OCI-LY1 (cell line): ENCODE measurements at regions not wholly inside any gene's neighbourhood (a gene's known extent, or its start where the extent isn't known, plus 50 kb on each side); places are given as distances from the start of the nearest gene placed in this dataset.

Source experiments
- H2AFZ ChIP-seq: fragments of 200-600 bp; sonication (generic), shearing (Covaris generic); 2 replicates; pipeline ENCODE4 v1.6.0; 2014; ENCODE audit warnings: antibody characterized with exemption, mild to moderate bottlenecking, low read length
- H3F3A ChIP-seq: fragments of 200-600 bp; sonication (generic), shearing (Covaris generic); 2 replicates; pipeline ENCODE4 v1.6.0; 2014; ENCODE audit warnings: mild to moderate bottlenecking, antibody characterized with exemption, low read length, moderate library complexity; ENCODE audit not compliant: insufficient read depth
- H3K27ac ChIP-seq: fragments of 200-600 bp; sonication (generic); 2 replicates; pipeline ENCODE4 v1.5.1; 2014; ENCODE audit warnings: low read length, mixed run types, mild to moderate bottlenecking, low read depth; ENCODE audit not compliant: poor library complexity, severe bottlenecking
- H3K27me3 ChIP-seq: fragments of 200-600 bp; sonication (generic); 2 replicates; pipeline ENCODE4 v1.6.0; 2014; ENCODE audit warnings: antibody characterized with exemption, mild to moderate bottlenecking, low read length, moderate library complexity; ENCODE audit not compliant: insufficient read depth
- H3K36me3 ChIP-seq: fragments of 200-600 bp; sonication (generic); 2 replicates; pipeline ENCODE4 v1.6.1; 2014; ENCODE audit warnings: mild to moderate bottlenecking, antibody characterized with exemption, low read length, moderate library complexity, mixed read lengths; ENCODE audit not compliant: insufficient read depth
- H3K4me1 ChIP-seq: fragments of 200-600 bp; sonication (generic); 2 replicates; pipeline ENCODE4 v1.5.1; 2014; ENCODE audit warnings: mild to moderate bottlenecking, low read length, moderate library complexity; ENCODE audit not compliant: insufficient read depth, severe bottlenecking
- H3K4me2 ChIP-seq: fragments of 200-600 bp; sonication (generic), shearing (Covaris generic); 2 replicates; pipeline ENCODE4 v1.6.1; 2014; ENCODE audit warnings: low read length
- H3K4me3 ChIP-seq: fragments of 200-600 bp; sonication (generic); 2 replicates; pipeline ENCODE4 v1.5.1; 2014; ENCODE audit warnings: low read length, low read depth, mild to moderate bottlenecking, mixed read lengths; ENCODE audit not compliant: poor library complexity, severe bottlenecking
- H3K79me2 ChIP-seq: fragments of 200-600 bp; shearing (Covaris generic); 2 replicates; pipeline ENCODE4 v1.6.1; 2016; ENCODE audit warnings: mixed run types, low read length, mixed read lengths; ENCODE audit not compliant: insufficient read depth
- H3K9ac ChIP-seq: fragments of 200-600 bp; sonication (generic), shearing (Covaris generic); 2 replicates; pipeline ENCODE4 v1.6.1; 2014; ENCODE audit warnings: mild to moderate bottlenecking, low read length, mixed read lengths
- H3K9me2 ChIP-seq: fragments of 200-600 bp; sonication (generic), shearing (Covaris generic); 2 replicates; pipeline ENCODE4 v1.6.1; 2014; ENCODE audit warnings: low read depth, mild to moderate bottlenecking, low read length, mixed read lengths
- H3K9me3 ChIP-seq: fragments of 200-600 bp; shearing (Covaris generic); 2 replicates; pipeline ENCODE4 v1.6.1; 2014; ENCODE audit warnings: low read length, mixed read lengths
- H4K20me1 ChIP-seq: fragments of 200-600 bp; sonication (generic), shearing (Covaris generic); 2 replicates; pipeline ENCODE4 v1.6.0; 2016; ENCODE audit warnings: mild to moderate bottlenecking, low read length; ENCODE audit not compliant: insufficient read depth
- EZH2 ChIP-seq: fragments of 200-600 bp; sonication (generic), shearing (Covaris generic); IDR thresholded peaks from 2 replicates; pipeline ENCODE4 v1.8.0; 2017; ENCODE audit warnings: borderline replicate concordance, mixed run types, mild to moderate bottlenecking, antibody characterized with exemption, low read length, moderate library complexity, mixed read lengths
- TF ChIP-seq, protein P1 (sequence below): fragments of 200-600 bp; sonication (generic), shearing (Covaris generic); IDR thresholded peaks from 2 replicates; pipeline ENCODE4 v1.5.1; 2017; ENCODE audit warnings: mild to moderate bottlenecking, antibody characterized with exemption, low read length, moderate library complexity, mixed read lengths

DNA sequence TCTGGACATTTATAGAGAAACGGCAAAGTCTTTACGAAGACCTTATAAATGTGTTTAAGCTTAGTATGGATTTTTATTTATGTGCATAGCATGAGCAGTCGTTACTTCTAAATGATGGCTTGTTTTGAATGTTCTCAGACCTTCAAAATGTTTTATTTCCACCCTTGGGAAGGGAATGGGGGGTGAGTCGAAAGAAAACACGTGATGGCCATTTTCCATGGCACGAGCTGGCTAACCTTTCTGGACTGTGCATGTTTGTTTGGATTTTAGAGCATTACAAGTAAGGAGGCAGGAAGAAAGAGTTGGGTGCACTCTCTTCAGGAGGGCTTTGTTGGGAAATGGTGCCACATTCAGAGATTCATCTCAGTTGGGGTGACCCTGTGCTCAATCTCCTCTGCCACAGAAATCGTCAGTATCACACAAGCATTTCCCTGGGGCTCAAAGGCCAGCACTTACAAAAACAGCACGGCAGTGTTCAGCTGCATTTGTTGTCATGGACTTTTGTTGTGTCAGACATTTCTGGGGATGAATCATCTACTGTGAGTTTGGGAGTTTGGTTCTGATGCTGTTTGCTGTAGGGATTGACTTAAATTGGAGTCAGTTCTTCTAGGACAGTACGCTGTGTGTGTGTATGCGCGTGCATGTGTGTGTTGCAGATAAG lies 52.3 kb upstream of the ADAMTS9 start:
- Histone ChIP-seq H3K9me3 (no peaks in the 10 kb centered on the region), H4K20me1 (no peaks in the 10 kb centered on the region), H3K27me3 (no peaks in the 10 kb centered on the region), H3K4me2 (no peak overlapping the region), H3K79me2 (no peaks in the 10 kb centered on the region), H3K9me2 (no peaks in the 10 kb centered on the region), H3F3A (no peaks in the 10 kb centered on the region), H3K4me1 (no peaks in the 10 kb centered on the region), H3K4me3 (no peak overlapping the region), H3K36me3 (no peaks in the 10 kb centered on the region), H3K27ac (no peak overlapping the region), H3K9ac (no peak overlapping the region), H2AFZ (no peak overlapping the region)
- no peak for TF ChIP-seq EZH2
- TF ChIP-seq, protein P1, sequence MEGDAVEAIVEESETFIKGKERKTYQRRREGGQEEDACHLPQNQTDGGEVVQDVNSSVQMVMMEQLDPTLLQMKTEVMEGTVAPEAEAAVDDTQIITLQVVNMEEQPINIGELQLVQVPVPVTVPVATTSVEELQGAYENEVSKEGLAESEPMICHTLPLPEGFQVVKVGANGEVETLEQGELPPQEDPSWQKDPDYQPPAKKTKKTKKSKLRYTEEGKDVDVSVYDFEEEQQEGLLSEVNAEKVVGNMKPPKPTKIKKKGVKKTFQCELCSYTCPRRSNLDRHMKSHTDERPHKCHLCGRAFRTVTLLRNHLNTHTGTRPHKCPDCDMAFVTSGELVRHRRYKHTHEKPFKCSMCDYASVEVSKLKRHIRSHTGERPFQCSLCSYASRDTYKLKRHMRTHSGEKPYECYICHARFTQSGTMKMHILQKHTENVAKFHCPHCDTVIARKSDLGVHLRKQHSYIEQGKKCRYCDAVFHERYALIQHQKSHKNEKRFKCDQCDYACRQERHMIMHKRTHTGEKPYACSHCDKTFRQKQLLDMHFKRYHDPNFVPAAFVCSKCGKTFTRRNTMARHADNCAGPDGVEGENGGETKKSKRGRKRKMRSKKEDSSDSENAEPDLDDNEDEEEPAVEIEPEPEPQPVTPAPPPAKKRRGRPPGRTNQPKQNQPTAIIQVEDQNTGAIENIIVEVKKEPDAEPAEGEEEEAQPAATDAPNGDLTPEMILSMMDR = no peak
